HFF-Myc (cell line): ENCODE measurements at regions not wholly inside any gene's neighbourhood (a gene's known extent, or its start where the extent isn't known, plus 50 kb on each side); places are given as distances from the start of the nearest gene placed in this dataset.

Experiments
- DNase-seq: peaks from one replicate; pipeline ENCODE4 v3.0.0-alpha.2; 2011; ENCODE audit warnings: low read depth; ENCODE audit errors: extremely low read depth
- H3K4me3 ChIP-seq: replicated peaks from 2 replicates; pipeline ENCODE4 v1.5.1; 2011; ENCODE audit warnings: low read depth, mild to moderate bottlenecking, control low read depth, low read length
- CTCF ChIP-seq: IDR thresholded peaks from 2 replicates; pipeline ENCODE4 v1.5.1; 2012; ENCODE audit warnings: mild to moderate bottlenecking, low read depth, low read length, control low read depth; ENCODE audit errors: missing control alignments

- H3K4me3 ChIP-seq: no peak overlapping the region
- TF ChIP-seq CTCF: no peak
- DNase-seq: no peak
Measured at GRCh38 chr9:118366228-118366627, 662.0 kb downstream of the TLR4 start.

- H3K4me3 ChIP-seq: no peak overlapping the region
- no peak for DNase-seq
- TF ChIP-seq CTCF: no peak
Measured at GRCh38 chr9:118367383-118367782, 663.2 kb downstream of the TLR4 start.

GRCh38 chr9:118384531-118385100, 680.4 kb downstream of the TLR4 start:
- TF ChIP-seq CTCF: no peak
- H3K4me3 ChIP-seq: no peak overlapping the region
- no peak for DNase-seq

- DNase-seq: no peak
- TF ChIP-seq CTCF: no peak
- H3K4me3 ChIP-seq: no peak overlapping the region
Measured at GRCh38 chr9:118395415-118395814, 691.2 kb downstream of the TLR4 start.

- no peak for DNase-seq
- no peak for TF ChIP-seq CTCF
- no peak overlapping the region for H3K4me3 ChIP-seq
Measured at GRCh38 chr9:118401546-118401945, 697.3 kb downstream of the TLR4 start.

GRCh38 chr9:118414676-118415075, 710.5 kb downstream of the TLR4 start:
- no peak for DNase-seq
- no peak overlapping the region for H3K4me3 ChIP-seq
- TF ChIP-seq CTCF: no peak
